Retinal pigment epithelial cell (primary cell): ENCODE measurements at regions not wholly inside any gene's neighbourhood (a gene's known extent, or its start where the extent isn't known, plus 50 kb on each side); places are given as distances from the start of the nearest gene placed in this dataset.

Source experiments
- DNase-seq: peaks from one replicate; pipeline ENCODE4 v3.0.0-alpha.2; 2010; ENCODE audit warnings: low read depth
- H3K4me3 ChIP-seq: 2 replicates; pipeline ENCODE4 v1.5.1; 2011; ENCODE audit warnings: mild to moderate bottlenecking, low read length, control low read depth, moderate library complexity
- TF ChIP-seq, protein P1 (sequence below): conservative IDR thresholded peaks from 2 replicates; pipeline ENCODE4 v1.5.1; 2011; ENCODE audit warnings: low read depth, low read length, control low read depth, inconsistent platforms

DNA sequence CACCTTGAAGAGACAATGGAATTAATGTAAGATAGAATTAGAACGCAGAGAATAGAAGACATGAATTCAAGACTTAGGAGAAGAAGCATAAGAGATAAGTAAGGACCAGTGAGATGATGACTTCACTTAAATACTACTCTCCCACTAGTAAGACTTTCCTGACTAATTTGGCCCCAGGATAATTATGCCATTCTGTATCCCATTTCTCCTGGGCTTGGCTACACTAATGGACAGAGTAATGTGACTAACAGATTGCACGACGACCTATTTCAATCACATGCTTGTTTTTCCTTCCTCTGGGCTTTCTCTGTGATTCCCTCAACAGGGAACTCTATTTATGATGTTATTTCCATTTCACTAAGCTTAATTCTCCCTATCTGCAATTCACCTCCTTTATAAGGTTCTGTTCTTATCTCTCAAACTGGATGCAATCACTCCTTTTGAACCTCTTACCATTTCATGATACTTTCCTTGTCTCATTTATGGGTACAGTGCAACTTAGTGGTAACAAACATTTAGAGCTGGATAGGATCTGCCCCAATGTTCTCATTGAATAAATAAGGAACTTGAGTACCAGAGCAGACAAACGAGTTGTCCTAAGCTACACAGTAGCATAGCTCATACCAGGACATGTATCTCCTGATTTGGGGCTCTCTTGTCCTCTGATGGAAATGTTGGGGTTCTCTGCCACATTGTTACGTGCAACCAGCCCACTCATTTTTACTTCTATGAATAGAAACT is 102.7 kb downstream of the BTG1 start:
- TF ChIP-seq, protein P1, sequence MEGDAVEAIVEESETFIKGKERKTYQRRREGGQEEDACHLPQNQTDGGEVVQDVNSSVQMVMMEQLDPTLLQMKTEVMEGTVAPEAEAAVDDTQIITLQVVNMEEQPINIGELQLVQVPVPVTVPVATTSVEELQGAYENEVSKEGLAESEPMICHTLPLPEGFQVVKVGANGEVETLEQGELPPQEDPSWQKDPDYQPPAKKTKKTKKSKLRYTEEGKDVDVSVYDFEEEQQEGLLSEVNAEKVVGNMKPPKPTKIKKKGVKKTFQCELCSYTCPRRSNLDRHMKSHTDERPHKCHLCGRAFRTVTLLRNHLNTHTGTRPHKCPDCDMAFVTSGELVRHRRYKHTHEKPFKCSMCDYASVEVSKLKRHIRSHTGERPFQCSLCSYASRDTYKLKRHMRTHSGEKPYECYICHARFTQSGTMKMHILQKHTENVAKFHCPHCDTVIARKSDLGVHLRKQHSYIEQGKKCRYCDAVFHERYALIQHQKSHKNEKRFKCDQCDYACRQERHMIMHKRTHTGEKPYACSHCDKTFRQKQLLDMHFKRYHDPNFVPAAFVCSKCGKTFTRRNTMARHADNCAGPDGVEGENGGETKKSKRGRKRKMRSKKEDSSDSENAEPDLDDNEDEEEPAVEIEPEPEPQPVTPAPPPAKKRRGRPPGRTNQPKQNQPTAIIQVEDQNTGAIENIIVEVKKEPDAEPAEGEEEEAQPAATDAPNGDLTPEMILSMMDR = no peak
- DNase-seq = no peak

DNA sequence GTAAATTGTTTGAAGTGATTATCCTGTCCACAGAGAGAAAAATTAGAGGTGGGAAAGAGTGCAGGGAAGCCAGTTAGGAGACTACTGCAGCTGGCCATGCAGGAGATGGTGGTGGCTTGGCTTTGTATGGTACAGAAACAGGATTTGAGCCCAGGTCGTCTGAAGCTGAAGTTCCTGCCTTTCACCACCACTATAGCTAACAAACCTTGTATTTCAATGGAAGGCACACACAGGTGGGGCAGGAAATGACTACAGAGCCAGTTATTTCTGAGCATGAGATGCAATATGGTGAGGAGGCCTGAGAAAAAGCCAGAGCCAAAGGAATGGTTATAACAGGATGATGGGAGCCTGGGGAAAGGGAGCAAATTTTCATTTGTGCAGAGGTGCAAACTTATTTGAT is 103.9 kb downstream of the BTG1 start:
- TF ChIP-seq, protein P1 = no peak
- no peak for DNase-seq
- H3K4me3 ChIP-seq = no peak overlapping the region

More for the DNA sequence above, 102.7 kb downstream of the BTG1 start:
- H3K4me3 ChIP-seq = no peak overlapping the region

DNA sequence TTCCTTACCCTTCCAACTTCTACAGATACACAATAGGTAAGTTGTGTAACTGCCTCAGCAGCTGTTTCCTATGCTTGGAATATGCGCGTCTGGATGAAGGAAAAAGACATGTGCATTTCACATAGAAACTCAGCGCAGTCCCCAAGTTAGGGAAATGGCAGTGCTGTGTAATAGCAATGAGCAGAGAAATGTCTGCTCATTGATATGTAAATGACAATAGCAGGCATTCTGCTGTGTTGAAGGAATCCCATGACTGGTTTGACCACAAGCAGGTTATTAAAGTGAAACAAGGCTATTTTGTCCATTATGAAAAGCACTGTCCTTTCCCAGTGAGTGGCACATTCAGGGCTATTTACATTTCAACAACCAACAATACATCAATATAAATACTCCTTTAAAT is 106.6 kb downstream of the BTG1 start:
- DNase-seq = no peak
- H3K4me3 ChIP-seq = no peak overlapping the region
- TF ChIP-seq, protein P1 = no peak

DNA sequence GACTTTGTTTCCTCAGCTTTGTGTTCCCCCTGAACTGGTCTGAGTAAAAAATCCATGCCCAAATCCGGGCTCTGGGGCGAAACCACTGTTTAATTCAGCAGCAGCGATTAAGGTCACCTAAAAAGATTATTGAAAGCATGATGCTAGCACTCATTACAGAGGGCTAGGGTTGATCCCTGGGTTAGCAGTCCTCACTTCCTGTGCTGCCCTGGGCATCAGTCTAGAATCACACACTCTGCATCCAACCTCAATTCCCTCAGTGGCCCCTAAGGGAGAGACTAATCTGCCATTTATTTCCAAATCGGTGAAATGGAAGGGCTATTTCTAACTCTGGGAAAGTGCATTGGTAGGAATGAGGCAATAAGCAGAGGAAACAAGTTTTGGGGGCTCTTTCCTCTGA is 107.2 kb downstream of the BTG1 start:
- TF ChIP-seq, protein P1 = no peak
- no peak for DNase-seq
- no peak overlapping the region for H3K4me3 ChIP-seq

DNA sequence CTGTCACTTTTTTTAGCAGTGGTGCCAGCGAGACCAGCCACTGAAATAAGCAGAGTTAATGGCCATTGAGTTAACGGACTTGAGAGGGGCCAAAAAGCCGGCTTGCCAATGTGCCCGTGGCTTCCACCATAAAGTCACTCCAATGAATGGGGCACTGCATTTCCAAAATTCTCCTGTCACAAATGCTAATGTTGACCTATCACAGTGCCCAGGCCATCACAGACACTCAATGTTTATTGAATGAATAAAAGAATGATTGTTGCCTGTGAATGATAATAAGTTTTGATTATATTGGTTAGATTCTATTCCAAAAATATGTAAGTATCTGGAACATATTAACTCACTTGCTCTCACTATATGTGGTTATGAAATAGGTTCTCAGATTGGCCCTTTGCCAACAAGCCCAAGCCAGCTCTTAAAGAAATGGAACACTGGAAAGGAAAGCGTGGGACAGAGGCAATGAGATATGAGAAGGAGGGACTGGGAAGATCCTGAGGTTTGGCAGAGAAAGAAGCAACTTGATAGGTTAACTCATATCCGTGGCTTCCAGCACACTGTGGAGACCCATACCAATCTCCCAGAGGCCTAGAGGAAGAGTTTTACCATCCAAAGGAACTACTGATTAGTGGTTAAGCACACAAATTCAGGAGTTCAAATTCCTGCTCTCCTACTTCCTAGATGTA is 108.7 kb downstream of the BTG1 start:
- DNase-seq = no peak
- no peak overlapping the region for H3K4me3 ChIP-seq
- TF ChIP-seq, protein P1 = no peak

DNA sequence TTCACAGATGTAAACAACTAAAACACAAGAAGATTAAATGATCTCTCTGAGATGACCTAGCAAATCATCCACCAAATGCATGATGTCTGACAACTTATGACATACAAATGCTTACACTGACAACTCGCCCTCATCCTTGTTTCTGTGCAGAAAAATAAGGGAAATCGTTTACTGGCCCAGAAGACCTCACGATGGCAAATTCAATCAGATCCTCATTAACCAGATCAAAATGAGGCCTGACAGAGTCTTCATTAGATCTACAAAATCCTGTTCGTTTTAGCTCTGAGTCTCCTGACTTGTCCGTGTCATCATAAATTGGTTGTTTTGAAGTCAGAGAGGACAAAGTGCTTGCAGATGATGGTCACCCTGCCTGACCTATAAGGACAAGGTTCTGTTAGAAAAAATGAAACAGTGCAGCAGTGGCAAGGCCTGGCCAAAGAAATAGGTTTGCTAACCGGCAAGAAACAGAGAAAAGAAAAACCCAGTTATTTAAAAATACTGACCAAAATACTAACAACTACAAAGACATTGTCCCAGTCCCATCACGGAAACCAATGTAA is 109.5 kb downstream of the BTG1 start:
- H3K4me3 ChIP-seq = no peak overlapping the region
- no peak for DNase-seq
- TF ChIP-seq, protein P1 = no peak
